HG02981 (cell line): ENCODE measurements at regions not wholly inside any gene's neighbourhood (a gene's known extent, or its start where the extent isn't known, plus 50 kb on each side); places are given as distances from the start of the nearest gene placed in this dataset.
"Not testable (repeated sequence)": the region's sequence is repeated elsewhere in the genome, so short reads cannot be mapped to it uniquely, and the experiment has no call there.

Experiments used
- ATAC-seq: cut with Tn5 transposase; IDR thresholded peaks from one replicate; pipeline ENCODE4 v1.9.1; 2021; ENCODE audit warnings: mild to moderate bottlenecking, moderate library complexity; ENCODE audit not compliant: unreplicated experiment

- no peak for ATAC-seq
Observed at GRCh38 chr18:40133253-40133652, 1821.8 kb upstream of the PIK3C3 start.

- ATAC-seq: not testable (repeated sequence)
Observed at GRCh38 chr18:40132438-40132837, 1822.6 kb upstream of the PIK3C3 start.

- ATAC-seq: no peak
Observed at GRCh38 chr18:40124107-40124506, 1830.9 kb upstream of the PIK3C3 start.

GRCh38 chr18:40120796-40121391, 1834.1 kb upstream of the PIK3C3 start:
- ATAC-seq: no peak

GRCh38 chr18:40120356-40120755, 1834.7 kb upstream of the PIK3C3 start:
- no peak for ATAC-seq

DNA sequence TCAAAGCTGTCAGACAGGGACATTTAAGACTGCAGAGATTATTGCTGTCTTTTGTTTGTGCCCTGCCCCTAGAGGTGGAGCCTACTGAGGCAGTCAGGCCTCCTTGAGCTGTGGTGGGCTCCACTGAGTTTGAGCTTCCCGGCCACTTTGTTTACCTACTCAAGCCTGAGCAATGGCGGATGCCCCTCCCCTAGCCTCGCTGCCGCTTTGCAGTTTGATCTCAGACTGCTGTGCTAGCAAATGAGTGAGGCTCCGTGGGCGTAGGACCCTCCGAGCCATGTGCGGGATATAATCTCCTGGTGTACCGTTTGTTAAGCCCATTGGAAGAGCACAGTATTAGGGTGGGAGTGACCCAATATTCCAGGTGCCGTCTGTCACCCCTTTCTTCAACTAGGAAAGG, 1835.5 kb upstream of the PIK3C3 start:
- ATAC-seq: not testable (repeated sequence)

- no peak for ATAC-seq
Observed at GRCh38 chr18:40110455-40110854, 1844.6 kb upstream of the PIK3C3 start.

GRCh38 chr18:40109252-40110049, 1845.6 kb upstream of the PIK3C3 start:
- ATAC-seq: no peak

GRCh38 chr18:40108596-40108995, 1846.4 kb upstream of the PIK3C3 start:
- ATAC-seq: no peak

GRCh38 chr18:40102903-40103302, 1852.1 kb upstream of the PIK3C3 start:
- no peak for ATAC-seq

DNA sequence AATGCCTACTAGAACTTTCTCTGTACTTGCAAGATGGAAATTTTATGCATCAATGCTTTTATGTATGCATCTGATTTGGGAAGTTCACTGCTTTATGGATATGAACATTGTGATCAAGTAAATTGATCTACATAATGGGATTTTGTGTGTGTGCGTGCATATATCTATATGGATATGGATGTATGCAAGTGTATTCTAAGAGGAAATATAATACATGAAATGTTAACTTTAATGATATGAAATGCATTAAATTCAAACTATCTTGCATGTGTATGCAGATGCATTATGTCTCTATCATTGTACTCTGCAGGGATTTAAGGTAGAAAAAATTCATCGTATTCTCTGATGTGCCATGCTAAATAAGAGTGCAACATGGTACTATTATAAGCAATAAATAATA, 1855.4 kb upstream of the PIK3C3 start:
- no peak for ATAC-seq

DNA sequence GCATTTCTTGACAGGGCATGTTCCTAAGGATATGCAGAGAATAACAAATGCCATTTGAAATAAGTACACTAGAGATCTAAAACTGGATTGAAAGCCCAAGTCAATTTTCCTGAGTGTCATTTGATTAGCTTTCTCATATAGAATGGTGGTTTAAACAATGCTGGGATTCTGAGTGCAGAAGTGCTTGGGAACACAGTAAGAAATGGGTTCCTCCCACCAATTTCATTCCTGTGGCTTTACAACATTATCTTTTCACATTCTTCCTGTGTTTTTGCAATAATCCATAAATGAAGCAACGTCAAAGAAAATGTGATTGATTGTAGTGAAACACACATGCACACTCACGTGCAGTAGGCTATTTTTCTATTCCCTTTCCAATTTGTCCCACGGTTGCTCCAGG, 1858.4 kb upstream of the PIK3C3 start:
- no peak for ATAC-seq

DNA sequence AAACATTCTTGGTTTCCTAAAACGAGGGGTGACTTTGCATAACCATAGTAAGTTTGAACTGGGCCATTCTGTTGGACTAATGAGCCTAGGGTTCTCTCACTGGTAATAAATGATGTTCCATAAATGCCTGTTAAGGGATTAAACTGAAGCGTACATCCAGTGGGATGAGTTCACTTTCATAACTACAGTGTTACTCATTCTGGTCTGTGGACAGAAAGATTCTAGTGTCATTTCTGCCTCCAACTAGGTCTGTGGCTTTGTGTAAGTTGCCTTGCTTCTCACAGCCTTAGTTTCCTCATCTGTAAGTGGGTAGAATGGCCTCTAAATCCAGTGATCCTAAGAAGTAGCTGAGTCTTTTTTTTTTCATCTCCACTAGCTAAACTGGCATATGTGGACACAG, 1860.6 kb upstream of the PIK3C3 start:
- ATAC-seq: no peak

- no peak for ATAC-seq
Observed at GRCh38 chr18:40088130-40088529, 1866.9 kb upstream of the PIK3C3 start.

GRCh38 chr18:40079786-40080185, 1875.2 kb upstream of the PIK3C3 start:
- no peak for ATAC-seq

DNA sequence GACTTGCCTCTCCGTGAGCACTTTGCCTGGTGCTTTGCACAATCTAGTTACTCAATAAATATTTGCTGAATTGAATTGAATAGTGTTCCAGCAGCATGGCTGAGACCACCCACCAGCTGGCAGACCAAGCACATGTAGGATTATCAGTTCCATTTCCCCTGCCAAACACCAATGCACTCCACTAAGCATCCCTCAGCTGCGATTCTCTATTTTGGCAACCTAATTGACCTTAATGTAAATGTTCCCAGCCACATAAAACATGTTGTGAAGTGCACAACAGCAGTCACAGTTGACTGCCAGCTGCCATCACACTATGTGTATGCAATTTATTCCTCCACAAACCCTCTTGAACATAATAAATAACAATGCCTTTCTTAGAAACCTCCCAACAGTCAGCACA, 1879.4 kb upstream of the PIK3C3 start:
- no peak for ATAC-seq

DNA sequence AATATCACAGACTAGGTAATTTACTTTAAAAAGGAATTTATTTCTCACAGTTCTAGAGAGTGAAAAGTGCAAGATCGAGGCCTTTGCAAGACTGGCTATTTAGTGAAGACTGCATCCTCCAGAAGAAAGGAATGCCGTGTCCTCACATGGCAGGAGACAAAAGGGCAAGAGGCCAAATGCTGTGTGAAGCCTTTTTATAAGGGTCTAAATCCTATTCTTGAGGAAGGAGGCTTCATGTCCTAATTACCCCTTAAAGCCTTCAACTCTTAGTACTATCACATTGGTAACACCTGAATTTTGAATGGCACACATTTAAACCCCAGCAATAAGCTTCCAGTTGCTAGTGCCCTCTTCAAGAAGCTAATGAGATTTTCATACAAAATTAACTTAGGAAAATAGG, 1882.3 kb upstream of the PIK3C3 start:
- ATAC-seq: no peak

GRCh38 chr18:40066368-40066767, 1888.7 kb upstream of the PIK3C3 start:
- ATAC-seq: no peak

- ATAC-seq: no peak
Observed at GRCh38 chr18:40063488-40063887, 1891.5 kb upstream of the PIK3C3 start.

GRCh38 chr18:40061086-40061485, 1893.9 kb upstream of the PIK3C3 start:
- no peak for ATAC-seq

- ATAC-seq: no peak
Observed at GRCh38 chr18:40060562-40060961, 1894.5 kb upstream of the PIK3C3 start.

DNA sequence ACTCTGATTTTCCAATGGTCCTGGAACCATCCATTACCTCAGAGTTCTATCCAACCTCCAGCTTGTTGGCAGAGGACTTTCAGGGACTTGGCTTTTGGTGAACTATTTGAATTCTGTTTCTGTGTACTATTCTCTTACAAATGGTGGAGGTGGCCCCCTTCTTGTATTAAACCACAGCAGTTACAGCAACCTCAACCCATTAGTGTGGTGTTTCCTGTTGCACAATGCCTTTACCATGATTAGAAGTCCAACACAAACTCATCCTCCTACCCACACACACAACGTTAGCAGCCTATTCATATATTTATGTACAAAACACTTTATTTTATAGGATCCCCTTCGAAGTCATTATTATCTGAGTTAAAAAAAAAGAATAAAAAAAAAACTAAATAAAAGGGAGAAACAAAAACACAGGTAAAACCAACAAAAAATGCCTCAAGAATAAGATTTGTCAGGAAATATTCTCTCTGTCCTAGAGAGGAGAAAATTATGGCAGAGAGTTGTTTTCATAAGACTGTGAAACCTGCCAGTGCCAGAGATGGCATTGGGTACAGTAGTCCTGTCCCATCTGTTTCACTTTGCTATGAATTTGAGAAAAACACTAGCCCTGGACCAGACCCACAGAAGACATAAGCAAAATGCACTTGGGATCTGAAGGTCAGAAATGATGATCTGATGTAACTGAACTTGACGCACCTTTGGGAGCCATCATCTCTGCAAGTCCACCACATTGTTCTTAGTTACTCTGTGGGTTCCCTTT, 1896.0 kb upstream of the PIK3C3 start:
- no peak for ATAC-seq
